HFFc6 (cell line): ENCODE measurements at regions not wholly inside any gene's neighbourhood (a gene's known extent, or its start where the extent isn't known, plus 50 kb on each side); places are given as distances from the start of the nearest gene placed in this dataset.

ENCODE experiments used
- DNase-seq: peaks from one replicate; pipeline ENCODE4 v3.0.0-alpha.2; 2018
- H3K27ac Mint-ChIP-seq: 2 replicates; pipeline ENCODE4 v1.8.0; 2020; ENCODE audit warnings: mild to moderate bottlenecking, mixed read lengths
- H3K27me3 Mint-ChIP-seq: 2 replicates; pipeline ENCODE4 v1.8.0; 2021; ENCODE audit warnings: mild to moderate bottlenecking, moderate library complexity, mixed read lengths; ENCODE audit not compliant: insufficient read depth
- H3K36me3 Mint-ChIP-seq: 2 replicates; pipeline ENCODE4 v1.8.0; 2021; ENCODE audit warnings: low read depth, mixed read lengths
- H3K4me1 Mint-ChIP-seq: 2 replicates; pipeline ENCODE4 v1.8.0; 2020; ENCODE audit warnings: low read depth, mixed read lengths
- H3K4me3 Mint-ChIP-seq: 2 replicates; pipeline ENCODE4 v1.8.0; 2020; ENCODE audit warnings: mild to moderate bottlenecking, moderate library complexity, mixed read lengths
- H3K9me3 Mint-ChIP-seq: 2 replicates; pipeline ENCODE4 v1.8.0; 2020; ENCODE audit warnings: mild to moderate bottlenecking, mixed read lengths
- TF ChIP-seq, protein P1 (sequence below): fragments of 200-600 bp; sonication (generic); IDR thresholded peaks from 2 replicates; pipeline ENCODE4 v1.5.0; 2021; ENCODE audit warnings: antibody characterized with exemption, mild to moderate bottlenecking

- no peaks in the 10 kb centered on the region for H3K27me3 Mint-ChIP-seq
- no peaks in the 10 kb centered on the region for H3K4me1 Mint-ChIP-seq
- peaks cover 9% of the 10 kb centered on the region for H3K36me3 Mint-ChIP-seq
- TF ChIP-seq, protein P1, sequence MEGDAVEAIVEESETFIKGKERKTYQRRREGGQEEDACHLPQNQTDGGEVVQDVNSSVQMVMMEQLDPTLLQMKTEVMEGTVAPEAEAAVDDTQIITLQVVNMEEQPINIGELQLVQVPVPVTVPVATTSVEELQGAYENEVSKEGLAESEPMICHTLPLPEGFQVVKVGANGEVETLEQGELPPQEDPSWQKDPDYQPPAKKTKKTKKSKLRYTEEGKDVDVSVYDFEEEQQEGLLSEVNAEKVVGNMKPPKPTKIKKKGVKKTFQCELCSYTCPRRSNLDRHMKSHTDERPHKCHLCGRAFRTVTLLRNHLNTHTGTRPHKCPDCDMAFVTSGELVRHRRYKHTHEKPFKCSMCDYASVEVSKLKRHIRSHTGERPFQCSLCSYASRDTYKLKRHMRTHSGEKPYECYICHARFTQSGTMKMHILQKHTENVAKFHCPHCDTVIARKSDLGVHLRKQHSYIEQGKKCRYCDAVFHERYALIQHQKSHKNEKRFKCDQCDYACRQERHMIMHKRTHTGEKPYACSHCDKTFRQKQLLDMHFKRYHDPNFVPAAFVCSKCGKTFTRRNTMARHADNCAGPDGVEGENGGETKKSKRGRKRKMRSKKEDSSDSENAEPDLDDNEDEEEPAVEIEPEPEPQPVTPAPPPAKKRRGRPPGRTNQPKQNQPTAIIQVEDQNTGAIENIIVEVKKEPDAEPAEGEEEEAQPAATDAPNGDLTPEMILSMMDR: no peak
- no peak overlapping the region for H3K4me3 Mint-ChIP-seq
- peaks cover 63% of the 10 kb centered on the region for H3K9me3 Mint-ChIP-seq
- no peak for DNase-seq
- H3K27ac Mint-ChIP-seq: no peak overlapping the region
These were observed 220.7 kb upstream of the SHH start for GRCh38 chr7:156032973-156033372.

- no peaks in the 10 kb centered on the region for H3K27me3 Mint-ChIP-seq
- H3K36me3 Mint-ChIP-seq: peaks cover 9% of the 10 kb centered on the region
- no peak for DNase-seq
- H3K27ac Mint-ChIP-seq: no peak overlapping the region
- no peaks in the 10 kb centered on the region for H3K4me1 Mint-ChIP-seq
- TF ChIP-seq, protein P1: no peak
- no peak overlapping the region for H3K4me3 Mint-ChIP-seq
- H3K9me3 Mint-ChIP-seq: peaks cover 66% of the 10 kb centered on the region
These were observed 219.6 kb upstream of the SHH start for GRCh38 chr7:156031679-156032478.

DNA sequence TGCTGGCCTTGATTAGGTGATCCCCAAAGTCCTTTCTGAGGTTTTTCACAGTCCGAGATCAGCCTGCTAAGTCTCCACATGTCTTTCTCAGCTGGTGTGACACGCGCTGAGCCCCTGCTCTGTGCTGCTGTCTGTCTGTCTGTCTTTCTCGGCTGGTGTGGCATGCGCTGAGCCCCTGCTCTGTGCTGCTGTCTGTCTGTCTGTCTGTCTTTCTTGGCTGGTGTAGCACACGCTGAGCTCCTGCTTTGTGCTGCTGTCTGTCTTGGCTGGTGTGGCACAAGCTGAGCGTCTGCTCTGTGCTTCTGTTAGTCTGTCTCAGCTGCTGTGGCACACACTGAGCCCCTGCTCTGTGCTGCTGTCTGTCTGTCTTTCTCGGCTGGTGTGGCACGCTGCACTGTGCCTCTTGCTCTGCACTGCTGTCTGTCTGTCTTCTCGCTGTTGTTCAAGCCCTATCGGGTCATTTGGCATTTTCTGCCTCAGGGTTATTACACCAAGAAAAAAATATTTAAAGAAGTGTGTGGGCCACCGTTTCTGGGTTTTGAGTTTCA, 217.3 kb upstream of the SHH start:
- Mint-ChIP-seq H3K4me1 (no peaks in the 10 kb centered on the region), H3K9me3 (peaks cover 68% of the 10 kb centered on the region), H3K36me3 (peaks cover 9% of the 10 kb centered on the region), H3K4me3 (no peak overlapping the region), H3K27me3 (no peaks in the 10 kb centered on the region), H3K27ac (no peak overlapping the region)
- TF ChIP-seq, protein P1: no peak
- no peak for DNase-seq

- Mint-ChIP-seq H3K27ac (no peak overlapping the region), H3K9me3 (peaks cover 64% of the 10 kb centered on the region), H3K4me3 (no peak overlapping the region), H3K36me3 (peaks cover 9% of the 10 kb centered on the region), H3K27me3 (no peaks in the 10 kb centered on the region), H3K4me1 (no peaks in the 10 kb centered on the region)
- DNase-seq: no peak
- TF ChIP-seq, protein P1: no peak
These were observed 216.3 kb upstream of the SHH start for GRCh38 chr7:156028521-156028920.

DNA sequence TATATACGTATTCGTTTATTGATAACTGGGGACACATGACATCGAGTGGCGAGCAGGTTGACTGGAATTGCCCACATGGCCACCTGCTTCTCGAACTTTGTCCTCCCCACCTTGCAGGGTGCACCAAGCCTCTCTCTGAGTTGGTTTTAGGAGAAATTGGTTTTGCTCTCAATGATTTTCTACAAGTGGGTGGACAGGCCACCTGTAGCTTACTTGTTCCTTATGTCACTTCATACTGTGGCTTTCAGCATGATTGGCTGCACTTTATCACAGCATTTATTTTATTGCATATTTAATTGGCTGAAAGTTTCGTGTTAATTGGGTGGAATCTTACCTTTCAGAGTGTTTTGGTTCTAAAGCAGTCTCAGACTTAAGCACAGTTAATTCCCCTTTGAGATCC, 215.6 kb upstream of the SHH start:
- H3K27me3 Mint-ChIP-seq: no peaks in the 10 kb centered on the region
- DNase-seq: no peak
- H3K27ac Mint-ChIP-seq: no peak overlapping the region
- H3K4me1 Mint-ChIP-seq: no peaks in the 10 kb centered on the region
- H3K9me3 Mint-ChIP-seq: peaks cover 61% of the 10 kb centered on the region
- no peak overlapping the region for H3K4me3 Mint-ChIP-seq
- TF ChIP-seq, protein P1: no peak
- H3K36me3 Mint-ChIP-seq: peaks cover 9% of the 10 kb centered on the region
